Skeletal muscle satellite cell (primary cell): ENCODE measurements at regions not wholly inside any gene's neighbourhood (a gene's known extent, or its start where the extent isn't known, plus 50 kb on each side); places are given as distances from the start of the nearest gene placed in this dataset.

Experiments
- H3K27me3 ChIP-seq: 2 replicates; pipeline ENCODE4 v1.7.0; 2013; ENCODE audit warnings: low read length; ENCODE audit not compliant: control insufficient read depth, insufficient read depth
- H3K36me3 ChIP-seq: 2 replicates; pipeline ENCODE4 v1.7.0; 2013; ENCODE audit warnings: mild to moderate bottlenecking, control low read depth, low read length; ENCODE audit not compliant: insufficient read depth
- H3K4me1 ChIP-seq: 2 replicates; pipeline ENCODE4 v1.7.0; 2013; ENCODE audit warnings: low read length; ENCODE audit not compliant: control insufficient read depth, insufficient read depth
- H3K4me2 ChIP-seq: 2 replicates; pipeline ENCODE4 v1.7.0; 2013; ENCODE audit warnings: mild to moderate bottlenecking, low read length
- H3K4me3 ChIP-seq: 2 replicates; pipeline ENCODE4 v1.7.0; 2013; ENCODE audit warnings: low read length
- H3K9ac ChIP-seq: 2 replicates; pipeline ENCODE4 v1.7.0; 2013; ENCODE audit warnings: mild to moderate bottlenecking, low read depth, low read length, moderate library complexity
- H3K9me3 ChIP-seq: replicated peaks from 2 replicates; pipeline ENCODE4 v1.7.0; 2013; ENCODE audit warnings: mild to moderate bottlenecking, control low read depth, low read length

GRCh38 chr10:36388166-36388565 lies 737.2 kb upstream of the ANKRD30A start:
- no peaks in the 10 kb centered on the region for H3K9me3 ChIP-seq
- no peak overlapping the region for H3K4me2 ChIP-seq

GRCh38 chr10:36385693-36386092 lies 739.7 kb upstream of the ANKRD30A start:
- Histone ChIP-seq H3K4me2 (no peak overlapping the region), H3K4me1 (no peaks in the 10 kb centered on the region), H3K4me3 (no peak overlapping the region), H3K9ac (no peak overlapping the region), H3K36me3 (no peaks in the 10 kb centered on the region), H3K9me3 (no peaks in the 10 kb centered on the region), H3K27me3 (no peaks in the 10 kb centered on the region)

More at GRCh38 chr10:36388166-36388565, 737.2 kb upstream of the ANKRD30A start:
- no peak overlapping the region for H3K9ac ChIP-seq
- no peak overlapping the region for H3K4me3 ChIP-seq
- no peaks in the 10 kb centered on the region for H3K36me3 ChIP-seq
- no peaks in the 10 kb centered on the region for H3K4me1 ChIP-seq
- H3K27me3 ChIP-seq: no peaks in the 10 kb centered on the region

GRCh38 chr10:36383349-36383748 lies 741.3 kb upstream of the FZD8 start:
- H3K4me2 ChIP-seq: no peak overlapping the region
- H3K9ac ChIP-seq: no peak overlapping the region
- H3K4me3 ChIP-seq: no peak overlapping the region
- H3K4me1 ChIP-seq: no peaks in the 10 kb centered on the region
- no peaks in the 10 kb centered on the region for H3K36me3 ChIP-seq
- H3K27me3 ChIP-seq: no peaks in the 10 kb centered on the region
- H3K9me3 ChIP-seq: no peaks in the 10 kb centered on the region

GRCh38 chr10:36381748-36382147 lies 739.7 kb upstream of the FZD8 start:
- Histone ChIP-seq H3K4me2 (no peak overlapping the region), H3K9me3 (no peaks in the 10 kb centered on the region), H3K4me3 (no peak overlapping the region), H3K9ac (no peak overlapping the region), H3K27me3 (no peaks in the 10 kb centered on the region), H3K36me3 (no peaks in the 10 kb centered on the region), H3K4me1 (no peaks in the 10 kb centered on the region)

- Histone ChIP-seq H3K27me3 (no peaks in the 10 kb centered on the region), H3K36me3 (no peaks in the 10 kb centered on the region), H3K9ac (no peak overlapping the region), H3K4me2 (no peak overlapping the region), H3K9me3 (no peaks in the 10 kb centered on the region), H3K4me1 (no peaks in the 10 kb centered on the region), H3K4me3 (no peak overlapping the region)
Observed at GRCh38 chr10:36380538-36380937, 738.4 kb upstream of the FZD8 start.

- Histone ChIP-seq H3K9ac (no peak overlapping the region), H3K4me2 (no peak overlapping the region), H3K27me3 (no peaks in the 10 kb centered on the region), H3K4me3 (no peak overlapping the region), H3K4me1 (no peaks in the 10 kb centered on the region), H3K36me3 (no peaks in the 10 kb centered on the region), H3K9me3 (no peaks in the 10 kb centered on the region)
Observed at GRCh38 chr10:36375107-36375506, 733.0 kb upstream of the FZD8 start.

GRCh38 chr10:36373424-36374096 lies 731.5 kb upstream of the FZD8 start:
- no peaks in the 10 kb centered on the region for H3K9me3 ChIP-seq
- H3K27me3 ChIP-seq: no peaks in the 10 kb centered on the region

GRCh38 chr10:36367362-36367761 lies 725.3 kb upstream of the FZD8 start:
- H3K27me3 ChIP-seq: no peaks in the 10 kb centered on the region
- H3K36me3 ChIP-seq: no peaks in the 10 kb centered on the region
- no peak overlapping the region for H3K9ac ChIP-seq
- H3K4me3 ChIP-seq: no peak overlapping the region
- H3K4me2 ChIP-seq: no peak overlapping the region
- H3K4me1 ChIP-seq: no peaks in the 10 kb centered on the region
- no peaks in the 10 kb centered on the region for H3K9me3 ChIP-seq

More at GRCh38 chr10:36373424-36374096, 731.5 kb upstream of the FZD8 start:
- Histone ChIP-seq H3K4me2 (no peak overlapping the region), H3K9ac (no peak overlapping the region), H3K4me1 (no peaks in the 10 kb centered on the region), H3K4me3 (no peak overlapping the region), H3K36me3 (no peaks in the 10 kb centered on the region)

GRCh38 chr10:36366843-36367242 lies 724.7 kb upstream of the FZD8 start:
- Histone ChIP-seq H3K27me3 (no peaks in the 10 kb centered on the region), H3K9me3 (no peaks in the 10 kb centered on the region), H3K4me3 (no peak overlapping the region), H3K9ac (no peak overlapping the region), H3K4me1 (no peaks in the 10 kb centered on the region), H3K36me3 (no peaks in the 10 kb centered on the region), H3K4me2 (no peak overlapping the region)

- no peaks in the 10 kb centered on the region for H3K4me1 ChIP-seq
- H3K4me2 ChIP-seq: no peak overlapping the region
- no peaks in the 10 kb centered on the region for H3K36me3 ChIP-seq
- H3K9me3 ChIP-seq: no peaks in the 10 kb centered on the region
- no peak overlapping the region for H3K9ac ChIP-seq
- no peak overlapping the region for H3K4me3 ChIP-seq
- no peaks in the 10 kb centered on the region for H3K27me3 ChIP-seq
Observed at GRCh38 chr10:36366065-36366464, 724.0 kb upstream of the FZD8 start.

- no peaks in the 10 kb centered on the region for H3K4me1 ChIP-seq
- H3K4me3 ChIP-seq: no peak overlapping the region
- H3K4me2 ChIP-seq: no peak overlapping the region
- H3K27me3 ChIP-seq: no peaks in the 10 kb centered on the region
- H3K9ac ChIP-seq: no peak overlapping the region
- no peaks in the 10 kb centered on the region for H3K9me3 ChIP-seq
- H3K36me3 ChIP-seq: no peaks in the 10 kb centered on the region
Observed at GRCh38 chr10:36362257-36362656, 720.2 kb upstream of the FZD8 start.

GRCh38 chr10:36358736-36359135 lies 716.6 kb upstream of the FZD8 start:
- Histone ChIP-seq H3K4me2 (no peak overlapping the region), H3K4me3 (no peak overlapping the region), H3K9ac (no peak overlapping the region), H3K27me3 (no peaks in the 10 kb centered on the region), H3K4me1 (no peaks in the 10 kb centered on the region), H3K36me3 (no peaks in the 10 kb centered on the region), H3K9me3 (no peaks in the 10 kb centered on the region)
